CD4-positive, alpha-beta T cell (primary cell): ENCODE measurements at regions not wholly inside any gene's neighbourhood (a gene's known extent, or its start where the extent isn't known, plus 50 kb on each side); places are given as distances from the start of the nearest gene placed in this dataset.

ENCODE experiments used
- ATAC-seq: fragments of 200-7000 bp; cut with Tn5 transposase; one replicate; pipeline ENCODE4 v1.10.0; 2022; ENCODE audit warnings: mild to moderate bottlenecking; ENCODE audit not compliant: poor library complexity
- CTCF ChIA-PET: fragments of 350-600 bp; sonication (Branson Sonifier 250); formaldehyde crosslinking; loops from one replicate; lab custom pipeline; 2021; ENCODE audit warnings: antibody characterized with exemption, inconsistent platforms; lab: Charles Lee
- POLR2A ChIA-PET: fragments of 350-600 bp; sonication (Branson Sonifier 250); formaldehyde crosslinking; loops from one replicate; lab custom pipeline; 2021; ENCODE audit warnings: antibody characterized with exemption, inconsistent platforms; lab: Charles Lee
- DNase-seq, 14 experiments: peaks; one replicate each; pipeline ENCODE4 v3.0.0-alpha.2; 2013 to 2020; ENCODE audit warnings: mixed read lengths in 2 of 14
- H3K27ac ChIP-seq, 2 donors: one replicate each; pipeline versions ENCODE4 v1.5.1 to v1.7.0; 2013; ENCODE audit warnings: low read length in 2 of 2, low read depth in 1 of 2, mild to moderate bottlenecking in 1 of 2
- H3K27me3 ChIP-seq, 2 experiments: 1 replicate in 1 of 2; 2 replicates in 1 of 2; pipeline versions ENCODE4 v1.6.1 to v1.7.0; 2013; ENCODE audit warnings: low read length in 2 of 2, control low read depth in 1 of 2, mild to moderate bottlenecking in 1 of 2, moderate library complexity in 1 of 2; ENCODE audit not compliant: insufficient read depth in 2 of 2, control insufficient read depth in 1 of 2
- H3K36me3 ChIP-seq: one replicate; pipeline ENCODE4 v1.6.1; 2013; ENCODE audit warnings: low read length, control low read depth; ENCODE audit not compliant: insufficient read depth
- H3K4me1 ChIP-seq: one replicate; pipeline ENCODE4 v1.6.1; 2013; ENCODE audit warnings: low read length, control low read depth; ENCODE audit not compliant: insufficient read depth
- H3K4me3 ChIP-seq: one replicate; pipeline ENCODE4 v1.5.1; 2013; ENCODE audit warnings: mild to moderate bottlenecking, low read length, moderate library complexity
- H3K9me3 ChIP-seq, 2 experiments: 1 replicate in 1 of 2; 2 replicates in 1 of 2; pipeline versions ENCODE4 v1.6.1 to v1.7.0; 2013; ENCODE audit warnings: low read length in 2 of 2, mild to moderate bottlenecking in 2 of 2, control low read depth in 1 of 2, moderate library complexity in 1 of 2; ENCODE audit not compliant: control insufficient read depth in 1 of 2, insufficient read depth in 1 of 2
- H3K27ac Mint-ChIP-seq: one replicate; pipeline ENCODE4 v1.8.0; 2020; ENCODE audit warnings: mixed read lengths
- H3K27me3 Mint-ChIP-seq: one replicate; pipeline ENCODE4 v1.8.0; 2021; ENCODE audit warnings: mixed read lengths
- H3K36me3 Mint-ChIP-seq: one replicate; pipeline ENCODE4 v1.8.0; 2021; ENCODE audit warnings: low read depth, mixed read lengths
- H3K4me1 Mint-ChIP-seq: one replicate; pipeline ENCODE4 v1.8.0; 2021; ENCODE audit warnings: low read depth, mixed read lengths
- H3K4me3 Mint-ChIP-seq: one replicate; pipeline ENCODE4 v1.8.0; 2020; ENCODE audit warnings: mild to moderate bottlenecking, mixed read lengths
- H3K9me3 Mint-ChIP-seq: one replicate; pipeline ENCODE4 v1.8.0; 2020; ENCODE audit warnings: mixed read lengths
- CTCF ChIP-seq: fragments of 200-600 bp; IDR thresholded peaks from one replicate; pipeline ENCODE4 v1.8.0; 2022; ENCODE audit warnings: antibody characterized with exemption, mild to moderate bottlenecking
- intact Hi-C, 2 experiments: fragments of 100-400 bp; cut with DNase I in 1 of 2; cut with micrococcal nuclease in 1 of 2; formaldehyde crosslinking; loops; one replicate each; pipeline versions ENCODE4 v1.15.1 to v1.9.0; 2023 to 2025; cut with DNase I, micrococcal nuclease

- Histone ChIP-seq H3K9me3 (peaks cover 0 to 7% of the 10 kb centered on the region in 2 experiments), H3K4me1 (no peaks in the 10 kb centered on the region), H3K27me3 (no peaks in the 10 kb centered on the region), H3K36me3 (no peaks in the 10 kb centered on the region), H3K27ac (no peak overlapping the region), H3K4me3 (no peak overlapping the region)
- CTCF ChIA-PET: no interaction called here
- Mint-ChIP-seq H3K9me3 (no peaks in the 10 kb centered on the region), H3K36me3 (no peaks in the 10 kb centered on the region), H3K4me3 (no peak overlapping the region), H3K27me3 (peaks cover 17% of the 10 kb centered on the region), H3K27ac (no peak overlapping the region), H3K4me1 (no peaks in the 10 kb centered on the region)
- no peak for DNase-seq
- TF ChIP-seq CTCF: no peak
- POLR2A ChIA-PET: no interaction called here
- no peak for ATAC-seq
- intact Hi-C loops: no loop called here
Observed at GRCh38 chr10:31723106-31723750, 205.4 kb downstream of the ARHGAP12 start.

GRCh38 chr10:31721096-31721495, 207.5 kb downstream of the ARHGAP12 start:
- intact Hi-C loops: no loop called here
- CTCF ChIA-PET: no interaction called here

GRCh38 chr10:31720546-31720945, 208.1 kb downstream of the ARHGAP12 start:
- DNase-seq (no peak), ATAC-seq (no peak)
- peaks cover 0 to 7% of the 10 kb centered on the region in 2 experiments for H3K9me3 ChIP-seq
- Mint-ChIP-seq H3K9me3 (no peaks in the 10 kb centered on the region), H3K36me3 (no peaks in the 10 kb centered on the region), H3K4me1 (no peaks in the 10 kb centered on the region), H3K4me3 (no peak overlapping the region), H3K27me3 (peaks cover 21% of the 10 kb centered on the region), H3K27ac (no peak overlapping the region)
- CTCF ChIA-PET: no interaction called here
- no peaks in the 10 kb centered on the region for H3K4me1 ChIP-seq
- no peaks in the 10 kb centered on the region for H3K36me3 ChIP-seq
- intact Hi-C loops: no loop called here
- no peak for TF ChIP-seq CTCF
- POLR2A ChIA-PET: no interaction called here
- no peaks in the 10 kb centered on the region for H3K27me3 ChIP-seq
- H3K27ac ChIP-seq: no peak overlapping the region
- no peak overlapping the region for H3K4me3 ChIP-seq

More at GRCh38 chr10:31721096-31721495, 207.5 kb downstream of the ARHGAP12 start:
- ATAC-seq (no peak), DNase-seq (no peak)
- TF ChIP-seq CTCF: no peak
- no peak overlapping the region for H3K27ac Mint-ChIP-seq
- no peaks in the 10 kb centered on the region for H3K4me1 Mint-ChIP-seq
- Histone ChIP-seq H3K36me3 (no peaks in the 10 kb centered on the region), H3K4me1 (no peaks in the 10 kb centered on the region), H3K27me3 (no peaks in the 10 kb centered on the region), H3K9me3 (peaks cover 0 to 7% of the 10 kb centered on the region in 2 experiments), H3K27ac (no peak overlapping the region), H3K4me3 (no peak overlapping the region)
- H3K36me3 Mint-ChIP-seq: no peaks in the 10 kb centered on the region
- peaks cover 21% of the 10 kb centered on the region for H3K27me3 Mint-ChIP-seq
- no peak overlapping the region for H3K4me3 Mint-ChIP-seq
- no peaks in the 10 kb centered on the region for H3K9me3 Mint-ChIP-seq
- POLR2A ChIA-PET: no interaction called here
